ENCODE measurements at regions not wholly inside any gene's neighbourhood (a gene's known extent, or its start where the extent isn't known, plus 50 kb on each side); places are given as distances from the start of the nearest gene placed in this dataset.
A peak's percentile ranks its signal among the peaks of the same experiment; 100 is the strongest.

DNA sequence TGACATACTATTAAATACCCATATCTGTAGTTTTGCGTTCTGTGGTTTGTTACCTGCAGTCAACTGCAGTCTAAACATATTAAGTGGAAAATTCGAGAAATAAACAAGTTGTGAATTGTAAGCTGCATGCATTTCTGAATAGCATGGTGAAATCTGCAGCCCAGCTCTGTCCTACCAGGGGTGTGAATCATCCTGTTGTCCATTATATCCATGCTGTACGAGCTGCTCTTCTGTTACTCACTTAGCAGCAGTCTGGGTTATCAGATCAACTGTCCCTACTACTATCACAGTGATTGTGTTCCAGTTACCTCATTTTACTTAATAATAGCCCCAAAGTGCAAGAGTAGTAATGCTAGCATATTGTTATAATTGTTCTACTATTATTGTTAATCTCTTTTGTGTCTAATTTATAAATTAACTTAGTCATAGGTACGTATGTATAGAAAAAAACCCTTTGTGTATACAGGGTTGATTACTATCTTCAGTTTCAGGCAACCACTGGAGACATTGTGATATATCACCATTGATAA lies 173.7 kb upstream of the FAT4 start:
- DNase-seq (ENCODE audit: low read depth): no peak

DNA sequence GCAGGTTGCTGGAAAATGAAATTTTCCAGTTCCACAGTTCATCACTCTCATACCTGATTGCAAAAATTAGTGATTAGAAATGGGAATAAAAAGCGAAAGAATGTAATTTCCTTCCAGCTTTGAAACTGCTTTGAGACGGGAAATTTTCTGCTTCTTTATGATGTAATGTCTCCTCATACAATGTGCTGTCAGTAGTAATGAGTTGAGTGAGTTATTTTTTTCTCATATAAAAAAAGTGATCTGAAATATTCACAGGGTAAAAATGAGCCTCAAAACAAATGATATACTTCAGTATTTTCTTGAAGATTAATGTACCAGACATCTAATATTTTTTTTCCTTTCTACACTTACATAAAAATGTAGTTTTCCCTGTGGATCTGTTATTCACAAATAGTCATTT lies 179.1 kb upstream of the FAT4 start:
- DNase-seq (ENCODE audit: low read depth): no peak

DNA sequence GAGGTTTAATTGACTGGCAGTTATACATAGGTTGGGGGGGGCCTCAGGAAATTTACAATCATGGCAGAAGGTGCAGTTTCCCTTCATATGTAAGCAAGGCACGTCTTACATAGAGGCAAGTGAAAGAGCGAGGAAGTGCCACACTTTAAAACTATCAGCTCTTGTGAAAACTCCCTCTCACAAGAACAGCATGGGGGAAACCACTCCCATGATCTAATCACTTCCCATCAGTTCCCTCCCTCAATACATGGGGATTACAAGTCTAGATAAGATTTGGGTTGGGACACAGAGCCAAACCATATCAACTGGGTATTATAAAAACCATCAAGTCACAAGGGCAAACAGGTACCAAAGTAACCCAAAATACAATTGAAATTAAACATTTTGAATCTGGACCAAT lies 182.0 kb upstream of the FAT4 start:
- no peak for DNase-seq (ENCODE audit: low read depth)

DNA sequence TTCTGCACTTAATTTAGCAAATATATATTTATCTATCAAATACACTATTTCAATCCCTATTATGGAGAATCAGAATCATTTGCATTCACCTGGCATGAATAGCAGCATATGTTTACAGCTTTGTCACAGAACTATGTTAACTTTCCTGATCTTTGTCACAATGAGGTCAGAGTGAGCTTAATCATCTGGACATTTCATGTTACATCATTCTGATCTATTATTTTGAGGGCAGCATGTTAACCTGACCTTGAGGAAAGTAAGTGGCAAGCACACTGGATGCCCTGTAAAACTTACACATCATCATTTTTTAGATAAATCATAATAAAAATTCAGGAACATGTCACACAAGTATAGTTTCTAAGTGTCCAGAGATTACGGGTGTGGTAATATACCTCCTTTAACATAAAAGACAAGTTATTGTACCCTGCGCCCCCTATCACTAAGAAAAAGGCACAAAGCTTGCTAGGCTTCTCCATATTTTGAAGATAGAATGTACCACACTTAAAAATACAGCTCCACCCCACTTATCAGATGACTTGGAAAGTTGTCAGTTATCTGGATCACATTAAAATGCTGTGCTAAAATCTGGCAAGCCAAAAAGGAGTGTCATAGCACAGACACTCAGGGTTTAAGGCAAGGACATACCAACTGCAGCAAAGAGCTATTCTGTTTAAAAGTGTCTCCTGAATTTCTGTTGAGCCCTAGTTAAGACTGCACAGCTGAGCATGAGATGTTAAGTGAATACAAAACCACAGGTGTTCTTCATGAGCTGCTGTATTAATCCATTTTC lies 182.7 kb upstream of the FAT4 start:
- no peak for DNase-seq (ENCODE audit: low read depth)

DNA sequence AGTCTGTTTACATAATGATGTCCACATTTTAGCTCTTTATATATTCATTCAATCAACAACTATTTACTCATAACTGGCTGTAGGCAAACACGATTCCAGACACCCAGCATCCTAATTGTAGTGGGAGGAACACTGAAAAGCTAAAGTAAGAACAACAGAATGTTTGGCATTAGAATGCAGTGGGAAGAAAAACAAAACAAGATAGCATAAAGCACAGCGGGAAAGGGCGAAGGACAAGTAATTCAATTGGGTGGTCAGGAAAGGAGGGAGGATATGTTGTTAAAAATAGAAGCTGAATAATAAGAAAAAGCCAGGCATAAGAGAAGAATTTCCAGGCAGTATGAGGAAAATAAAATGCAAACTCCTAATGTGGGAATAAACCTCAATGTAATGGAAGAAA lies 189.5 kb upstream of the FAT4 start:
- no peak for DNase-seq (ENCODE audit: low read depth)

DNA sequence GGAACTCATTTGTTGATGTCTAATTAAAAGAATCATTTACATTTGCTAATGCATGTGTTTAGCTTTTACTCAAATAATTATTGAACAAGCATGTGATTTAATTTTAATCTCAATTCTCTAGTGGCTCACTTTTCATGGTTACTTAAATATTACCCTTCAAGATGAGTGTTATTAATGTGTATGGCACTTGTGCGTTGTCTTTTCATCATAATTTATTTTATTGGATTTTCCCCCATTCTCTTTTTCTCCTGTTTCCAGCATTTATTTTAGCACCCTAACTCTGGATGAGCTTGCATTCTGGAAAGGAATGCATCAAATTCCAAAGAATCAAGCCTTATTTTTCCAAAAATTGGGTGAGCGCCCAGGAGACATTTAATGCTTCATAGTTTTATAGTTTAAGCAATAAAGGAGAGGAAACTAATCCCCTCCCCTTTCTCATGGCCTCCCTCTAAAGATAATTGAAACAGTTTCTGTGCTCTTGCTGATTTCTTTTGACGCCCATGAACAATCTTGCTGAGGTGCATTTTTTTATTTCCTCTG lies 191.1 kb upstream of the FAT4 start:
- no peak for DNase-seq (ENCODE audit: low read depth)

DNA sequence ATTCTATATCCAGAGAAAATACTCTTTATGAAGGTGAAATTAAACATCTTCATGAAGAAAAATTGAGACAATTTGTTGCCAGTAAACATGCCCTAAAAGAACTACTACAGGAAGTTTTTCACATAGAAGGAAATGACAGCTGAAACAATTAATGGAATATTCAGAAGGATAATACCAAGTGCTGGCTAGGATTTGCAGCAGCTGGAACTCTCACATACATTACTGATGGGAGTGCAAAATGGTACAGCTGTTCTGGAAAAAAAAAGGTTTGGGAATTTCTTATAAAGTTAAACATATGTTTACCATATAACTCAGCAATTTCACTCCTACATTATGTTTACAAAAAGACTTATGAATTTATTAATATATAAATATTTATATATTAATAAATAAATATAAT lies 193.2 kb upstream of the FAT4 start:
- DNase-seq (ENCODE audit: low read depth): no peak

DNA sequence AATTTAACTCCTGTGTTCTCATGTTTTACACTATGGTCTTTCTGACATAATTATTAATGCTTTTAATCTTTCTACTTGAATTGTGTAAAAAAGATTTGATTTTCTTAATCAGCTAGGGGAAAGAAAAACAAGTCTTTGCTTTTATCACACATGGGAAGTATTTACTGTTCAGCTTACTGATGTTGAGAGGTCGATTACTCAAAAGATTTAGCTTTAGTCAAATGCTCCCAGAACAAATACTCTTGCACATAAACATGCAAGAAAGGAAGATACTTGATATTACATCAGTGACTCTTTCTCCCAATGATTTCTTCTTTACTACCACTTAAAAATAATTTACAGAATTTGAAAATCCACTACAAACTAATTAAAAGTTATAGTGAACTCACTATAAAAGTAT lies 198.3 kb upstream of the FAT4 start:
- no peak for DNase-seq (ENCODE audit: low read depth)

DNA sequence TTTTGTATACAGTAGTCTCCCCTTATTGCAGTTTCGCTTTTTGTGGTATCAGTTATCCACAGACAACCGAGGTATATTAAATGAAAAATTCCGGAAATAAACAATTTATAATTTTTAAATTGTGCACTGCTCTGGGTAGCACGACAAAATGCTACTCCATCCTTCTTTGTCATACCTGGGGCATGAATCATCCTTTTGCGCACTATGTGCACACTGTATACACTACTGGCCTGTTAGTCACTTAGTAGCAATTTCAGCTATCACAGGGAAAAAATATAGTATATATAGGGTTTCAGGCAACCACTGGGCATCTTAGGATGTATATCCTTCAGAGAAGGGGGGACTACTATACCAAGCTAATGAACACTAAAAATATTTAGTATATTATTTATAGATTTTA lies 198.8 kb upstream of the FAT4 start:
- peak; percentile 30 for DNase-seq (ENCODE audit: low read depth)

DNA sequence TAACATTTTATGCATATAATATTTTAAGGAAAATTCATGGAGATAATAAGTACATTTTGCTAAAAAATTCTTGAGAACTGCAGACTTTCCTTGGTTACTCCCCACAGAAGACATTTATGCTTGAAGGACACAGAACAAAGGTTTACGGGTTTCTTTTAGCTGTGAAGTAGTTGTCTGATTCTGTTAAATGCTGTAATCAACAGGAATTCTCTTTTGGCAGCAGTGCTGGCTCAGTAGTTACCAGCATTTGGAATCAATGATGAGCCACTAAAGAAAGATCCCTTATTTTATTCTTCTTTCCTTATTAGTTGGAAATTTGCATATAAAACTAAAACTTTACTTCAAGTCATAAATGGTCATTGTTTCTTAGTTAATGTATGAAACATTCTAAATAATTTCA lies 199.3 kb upstream of the FAT4 start:
- no peak for DNase-seq (ENCODE audit: low read depth)

DNA sequence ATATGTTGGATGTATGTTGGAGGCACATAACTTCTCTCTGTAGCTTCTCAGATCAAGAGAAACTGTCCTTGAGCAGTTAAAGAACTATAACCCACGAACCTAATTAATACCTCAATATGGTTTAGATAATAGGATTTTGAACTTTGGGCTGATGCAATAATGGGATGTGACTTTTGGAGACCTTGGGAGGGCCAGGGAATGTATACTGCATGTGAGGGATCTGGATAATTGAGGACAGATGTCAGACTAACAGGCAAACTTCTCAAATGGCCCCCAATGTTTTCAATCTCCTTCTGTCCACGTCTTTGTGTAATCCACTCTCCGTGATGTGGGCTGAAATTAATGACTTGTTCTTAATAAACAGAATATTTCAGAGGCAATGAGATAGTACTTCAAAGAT lies 202.2 kb upstream of the FAT4 start:
- DNase-seq (ENCODE audit: low read depth): no peak

DNA sequence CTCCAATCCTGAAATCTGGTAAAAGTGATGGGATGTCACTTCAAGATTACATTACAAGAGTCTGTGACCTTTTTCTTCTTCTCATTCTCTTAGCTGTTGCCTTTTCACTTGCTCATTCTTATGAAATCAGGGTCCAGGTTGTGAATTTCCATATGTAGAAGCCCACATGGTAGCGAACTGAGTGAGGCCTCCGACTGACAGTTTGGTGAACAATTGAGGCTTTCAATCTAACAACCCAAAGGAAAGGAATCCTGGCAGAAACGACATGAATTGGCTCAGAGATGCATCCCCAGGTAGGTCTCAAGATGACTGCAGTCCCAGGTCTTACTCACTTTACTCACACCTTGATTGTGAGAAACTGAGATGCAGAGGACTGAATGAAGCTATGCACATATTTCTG lies 203.4 kb upstream of the FAT4 start:
- no peak for DNase-seq (ENCODE audit: low read depth)

DNA sequence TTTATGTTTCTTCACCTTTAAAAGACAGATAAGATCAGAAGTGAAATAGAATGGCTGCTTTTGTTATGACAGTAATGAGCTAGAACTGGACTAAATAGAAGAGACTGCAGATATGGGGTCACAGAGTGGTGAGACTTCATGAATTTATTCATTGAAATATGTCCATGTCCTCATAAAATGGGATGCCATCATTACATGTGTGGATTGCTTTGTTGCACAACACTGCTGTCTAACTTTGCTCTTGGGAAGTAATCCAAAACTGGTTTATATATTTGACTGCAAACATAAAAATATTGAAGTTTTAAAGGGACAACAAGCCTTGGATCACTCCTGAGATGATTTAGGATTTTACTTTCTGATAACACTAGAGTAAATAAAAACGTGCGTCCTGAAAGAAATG lies 209.2 kb upstream of the FAT4 start:
- DNase-seq (ENCODE audit: low read depth): no peak

DNA sequence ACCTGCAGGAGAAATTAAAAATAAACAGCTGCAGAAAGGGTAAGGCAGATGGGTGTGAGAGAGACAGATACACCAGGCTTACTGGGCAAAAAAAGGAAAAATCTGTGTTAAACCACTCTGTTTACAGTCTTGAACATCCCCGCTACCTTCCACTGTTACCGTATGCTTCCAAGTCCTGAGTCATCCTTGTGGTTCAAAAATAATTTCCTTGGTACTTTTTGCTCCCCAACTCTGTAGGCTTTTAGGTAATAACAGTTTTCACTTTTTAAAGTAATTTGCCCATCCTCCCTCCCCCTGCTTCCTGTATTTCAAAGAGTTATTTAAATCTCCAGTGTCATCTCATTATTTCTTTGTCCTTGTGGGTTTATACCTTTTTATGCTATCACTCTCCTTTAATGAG lies 210.1 kb upstream of the FAT4 start:
- DNase-seq (ENCODE audit: low read depth): no peak

DNA sequence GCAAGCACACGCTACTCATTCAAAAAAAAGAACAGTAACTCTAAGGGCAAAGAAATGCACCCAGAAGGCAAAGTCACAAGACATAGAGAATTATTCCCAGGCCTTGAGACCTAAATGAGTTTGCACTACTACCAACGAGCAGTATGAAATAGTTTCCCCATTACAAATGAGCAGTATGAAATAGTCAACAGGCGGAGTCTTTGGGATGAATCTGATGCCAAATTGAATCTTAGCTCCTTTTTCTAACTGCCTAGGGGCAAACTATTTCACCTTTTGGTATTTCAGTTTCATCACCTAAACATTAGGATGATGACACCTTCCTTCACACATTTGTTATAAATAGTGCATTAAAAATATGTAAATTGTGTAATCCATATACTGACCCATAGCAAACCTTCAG lies 213.0 kb upstream of the FAT4 start:
- no peak for DNase-seq (ENCODE audit: low read depth)

DNA sequence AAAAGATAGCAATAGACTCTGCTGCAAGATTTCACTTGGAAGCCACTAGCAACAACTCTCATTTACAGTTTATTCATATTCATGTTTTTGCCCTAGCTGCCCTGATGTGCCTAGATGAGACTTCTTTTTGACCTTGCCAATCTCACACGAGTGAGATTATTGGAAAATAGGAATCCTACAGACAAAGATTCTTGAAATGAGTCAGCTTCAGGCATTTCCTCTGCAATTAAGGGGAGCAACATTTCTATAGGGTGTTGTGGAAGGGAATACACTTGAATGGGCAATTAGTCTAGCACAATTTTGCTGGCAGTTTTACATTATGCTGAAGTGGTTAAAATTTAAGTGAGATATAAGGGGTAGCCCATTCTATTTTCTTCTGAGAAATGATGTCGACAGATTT lies 217.0 kb upstream of the FAT4 start:
- DNase-seq (ENCODE audit: low read depth): no peak

DNA sequence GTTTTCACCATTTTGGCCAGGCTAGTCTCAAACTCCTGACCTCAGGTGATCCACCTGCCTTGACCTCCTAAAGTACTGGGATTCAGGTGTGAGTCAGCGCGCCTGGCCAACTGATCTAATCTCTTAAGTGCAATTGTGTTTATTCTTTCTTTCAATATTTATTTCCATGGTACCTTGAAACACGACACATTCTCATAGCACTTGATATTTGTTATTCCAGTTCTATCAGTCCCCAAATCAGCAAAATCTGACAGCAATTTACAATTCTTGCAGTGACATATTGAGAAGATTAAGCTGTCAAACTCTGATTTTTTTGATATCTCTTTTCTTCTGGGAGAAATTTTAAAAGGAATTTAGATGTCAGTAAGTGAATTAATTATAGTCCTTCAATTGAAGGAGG lies 218.1 kb upstream of the FAT4 start:
- no peak for DNase-seq (ENCODE audit: low read depth)

DNA sequence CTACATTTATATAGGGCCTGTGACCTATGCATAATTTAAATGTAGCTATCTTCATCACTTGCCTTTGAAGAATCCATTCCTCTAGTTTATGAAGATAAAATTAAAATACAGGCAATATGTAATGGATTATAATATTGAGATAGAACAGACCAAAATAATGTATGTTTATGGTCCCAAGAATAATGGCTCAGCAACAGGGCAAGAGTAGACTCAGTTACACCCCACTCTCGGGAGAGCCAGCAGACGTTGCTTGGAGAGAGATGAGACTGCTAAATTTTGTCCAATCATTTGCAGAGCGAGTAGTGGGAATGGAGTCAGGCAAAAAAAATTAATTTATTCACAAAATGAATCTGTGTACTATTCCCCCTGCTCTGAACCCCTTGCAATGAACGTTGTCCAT lies 223.2 kb upstream of the FAT4 start:
- DNase-seq (ENCODE audit: low read depth): no peak

DNA sequence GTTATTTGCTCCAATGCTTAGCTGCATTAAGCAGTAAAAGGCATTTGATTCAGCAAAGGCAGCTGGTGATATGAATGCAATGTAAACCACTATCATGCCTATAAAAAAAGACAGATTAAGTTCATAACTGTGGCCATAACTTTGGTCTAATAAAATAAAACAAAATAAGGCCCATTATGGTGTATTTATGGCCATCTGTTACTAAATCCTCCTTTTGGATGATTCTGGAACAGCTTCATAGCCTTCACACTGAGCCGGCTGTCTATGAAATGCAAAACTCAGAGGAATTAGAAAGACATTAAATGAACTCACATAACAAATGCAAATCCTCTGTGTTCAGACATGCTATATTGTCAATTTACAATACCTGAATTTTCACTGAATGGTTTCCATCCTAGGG lies 223.7 kb upstream of the FAT4 start:
- no peak for DNase-seq (ENCODE audit: low read depth)

DNA sequence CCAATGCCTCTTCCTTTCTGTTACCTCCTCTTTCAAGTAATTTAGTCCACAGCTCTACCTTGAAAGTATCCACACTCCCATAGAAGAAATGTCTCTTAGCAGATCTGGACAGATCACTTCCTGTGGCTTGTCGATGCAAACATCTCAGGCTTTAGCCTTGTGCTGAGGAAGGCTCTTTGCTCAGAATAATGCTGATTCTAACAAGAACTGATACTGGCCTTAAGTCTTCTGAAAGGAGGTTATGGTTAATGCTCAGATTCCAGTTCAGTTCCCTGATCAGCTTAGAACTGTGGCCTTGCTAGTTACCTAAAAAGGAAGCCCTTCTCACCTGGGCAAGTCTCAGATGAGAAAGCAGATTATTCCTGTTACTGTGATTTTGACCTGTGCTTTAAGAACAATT lies 230.1 kb upstream of the FAT4 start:
- DNase-seq (ENCODE audit: low read depth): no peak

DNA sequence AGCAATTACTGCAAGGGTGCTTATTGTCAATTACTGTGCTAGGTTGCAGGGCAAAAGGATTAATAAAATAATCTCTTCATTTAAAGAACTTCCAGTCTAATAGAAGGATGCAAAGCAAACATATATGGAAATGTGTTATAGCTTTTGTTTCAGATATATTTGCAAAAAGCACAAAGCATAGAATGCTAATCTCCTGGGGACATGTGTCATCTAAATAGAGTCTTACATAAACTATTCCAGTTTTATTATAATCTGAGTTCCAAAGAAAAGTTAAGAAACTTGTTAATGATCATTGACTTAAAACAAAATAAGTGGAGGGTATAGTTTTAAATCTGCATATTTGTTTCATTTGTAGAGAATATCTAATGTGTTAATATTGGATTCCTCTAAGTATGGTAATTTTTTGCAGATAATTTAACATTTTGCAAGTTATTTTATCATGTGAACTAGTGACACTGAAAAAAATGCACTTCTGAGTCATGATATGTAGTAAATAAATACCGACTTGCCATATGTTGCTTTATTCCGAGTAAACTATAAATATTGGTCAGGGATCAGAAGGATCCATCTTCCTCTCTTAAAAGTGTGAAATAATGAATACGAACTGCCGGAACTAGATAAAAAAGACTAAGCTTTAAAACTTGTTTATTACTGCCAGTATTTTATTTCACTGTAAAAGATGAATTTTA lies 231.9 kb upstream of the FAT4 start:
- DNase-seq (ENCODE audit: low read depth): no peak

DNA sequence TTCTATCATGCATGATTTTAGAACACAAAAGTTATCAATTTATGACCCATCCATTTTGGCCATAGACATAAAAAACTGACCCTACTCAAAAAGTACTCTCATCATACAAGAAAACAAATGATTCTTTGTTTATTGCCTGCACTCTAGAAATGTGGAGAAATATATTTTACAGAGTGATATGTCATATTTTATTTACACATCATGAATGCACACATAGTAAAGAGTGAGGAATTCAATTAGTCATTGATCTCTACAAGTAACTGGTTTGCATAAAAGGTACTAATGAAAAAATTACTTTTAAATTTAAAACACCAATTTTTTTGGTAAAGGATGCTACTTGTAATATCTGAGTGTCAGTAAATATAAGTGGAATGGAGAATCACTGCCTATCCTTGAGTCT lies 242.5 kb upstream of the FAT4 start:
- DNase-seq (ENCODE audit: low read depth): no peak

DNA sequence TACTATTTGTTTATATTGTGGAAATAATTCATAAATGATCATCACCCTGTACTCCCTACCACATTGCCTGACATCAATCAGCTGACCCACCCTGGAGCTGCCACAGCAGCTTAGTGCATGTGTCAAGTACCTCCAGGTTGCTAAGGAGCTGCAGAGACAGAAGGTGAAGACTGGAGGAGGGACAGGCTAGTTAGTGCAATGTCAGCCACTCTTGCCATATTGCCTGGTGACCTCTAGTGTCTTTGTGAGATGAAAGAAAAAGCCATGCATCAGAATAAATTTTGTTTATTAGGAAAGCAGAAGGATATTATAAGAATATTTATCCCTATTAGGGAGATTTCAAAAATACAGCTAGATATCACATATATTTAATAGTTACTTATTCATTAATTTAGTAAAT lies 243.9 kb upstream of the FAT4 start:
- DNase-seq (ENCODE audit: low read depth): no peak

Data from Daoy (cell line).